GM13976 (cell line): ENCODE measurements at regions not wholly inside any gene's neighbourhood (a gene's known extent, or its start where the extent isn't known, plus 50 kb on each side); places are given as distances from the start of the nearest gene placed in this dataset.

Experiments
- DNase-seq: peaks from one replicate; pipeline ENCODE4 v3.0.0; 2012; ENCODE audit warnings: low spot score
- in situ Hi-C: fragments of 300-500 bp; cut with MboI; formaldehyde crosslinking; loops from one replicate; pipeline ENCODE4 v1.12.0; 2022; ENCODE audit warnings: low sequenced_read_pairs, mixed read lengths, inconsistent platforms; ENCODE audit not compliant: unreplicated experiment
- TF ChIP-seq, protein P1 (sequence below): IDR thresholded peaks from 2 replicates; pipeline ENCODE4 v1.5.1; 2012; ENCODE audit warnings: borderline replicate concordance, mild to moderate bottlenecking; ENCODE audit not compliant: insufficient read depth; ENCODE audit errors: extremely low read depth, missing control alignments, control extremely low read depth

DNA sequence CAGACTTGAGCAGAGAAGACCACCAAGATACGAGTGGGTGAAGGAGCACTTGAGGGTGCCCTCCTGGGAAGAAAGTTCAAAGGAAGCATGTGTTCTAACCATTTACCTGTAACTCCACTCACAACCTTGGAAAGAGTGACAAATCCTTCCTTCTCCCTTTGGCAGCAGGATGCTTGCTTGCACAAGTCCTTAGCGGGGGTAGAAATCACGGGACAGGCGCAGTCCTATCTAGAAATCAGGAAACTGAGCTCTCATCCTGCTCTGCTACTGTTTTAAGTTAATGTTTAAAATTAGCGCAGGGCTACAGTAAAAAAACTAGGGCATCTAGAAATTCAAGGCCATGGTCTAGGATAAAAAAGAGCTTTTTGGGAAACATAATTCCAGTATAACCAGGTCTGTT, 100.9 kb upstream of the PTPRM start:
- DNase-seq, result no peak
- in situ Hi-C loops, result no loop called here
- TF ChIP-seq, protein P1, sequence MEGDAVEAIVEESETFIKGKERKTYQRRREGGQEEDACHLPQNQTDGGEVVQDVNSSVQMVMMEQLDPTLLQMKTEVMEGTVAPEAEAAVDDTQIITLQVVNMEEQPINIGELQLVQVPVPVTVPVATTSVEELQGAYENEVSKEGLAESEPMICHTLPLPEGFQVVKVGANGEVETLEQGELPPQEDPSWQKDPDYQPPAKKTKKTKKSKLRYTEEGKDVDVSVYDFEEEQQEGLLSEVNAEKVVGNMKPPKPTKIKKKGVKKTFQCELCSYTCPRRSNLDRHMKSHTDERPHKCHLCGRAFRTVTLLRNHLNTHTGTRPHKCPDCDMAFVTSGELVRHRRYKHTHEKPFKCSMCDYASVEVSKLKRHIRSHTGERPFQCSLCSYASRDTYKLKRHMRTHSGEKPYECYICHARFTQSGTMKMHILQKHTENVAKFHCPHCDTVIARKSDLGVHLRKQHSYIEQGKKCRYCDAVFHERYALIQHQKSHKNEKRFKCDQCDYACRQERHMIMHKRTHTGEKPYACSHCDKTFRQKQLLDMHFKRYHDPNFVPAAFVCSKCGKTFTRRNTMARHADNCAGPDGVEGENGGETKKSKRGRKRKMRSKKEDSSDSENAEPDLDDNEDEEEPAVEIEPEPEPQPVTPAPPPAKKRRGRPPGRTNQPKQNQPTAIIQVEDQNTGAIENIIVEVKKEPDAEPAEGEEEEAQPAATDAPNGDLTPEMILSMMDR, result no peak

- in situ Hi-C loops, result no loop called here
- TF ChIP-seq, protein P1, result no peak
- DNase-seq, result no peak
Measured at GRCh38 chr18:7467708-7468466, 99.2 kb upstream of the PTPRM start.

DNA sequence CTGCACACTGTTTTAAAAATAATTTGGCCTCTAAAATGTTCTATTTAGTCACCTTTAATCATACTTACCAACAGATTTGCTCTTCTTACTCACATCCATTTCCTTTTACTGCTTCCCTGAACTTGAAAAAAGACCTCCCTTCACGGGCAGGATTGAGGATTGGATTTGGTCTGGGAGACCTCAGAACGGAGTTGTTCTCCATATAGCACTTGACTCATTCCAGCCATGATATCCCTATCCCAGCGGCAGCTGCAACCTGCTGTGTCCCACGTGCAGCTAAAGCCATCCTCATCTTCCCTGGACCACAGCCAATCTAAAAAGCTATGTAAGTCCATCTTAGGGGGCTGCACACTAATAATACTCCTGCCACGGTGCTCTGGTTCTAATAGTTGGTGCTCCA, 97.0 kb upstream of the PTPRM start:
- TF ChIP-seq, protein P1, result no peak
- DNase-seq, result no peak
- in situ Hi-C loops, result no loop called here

DNA sequence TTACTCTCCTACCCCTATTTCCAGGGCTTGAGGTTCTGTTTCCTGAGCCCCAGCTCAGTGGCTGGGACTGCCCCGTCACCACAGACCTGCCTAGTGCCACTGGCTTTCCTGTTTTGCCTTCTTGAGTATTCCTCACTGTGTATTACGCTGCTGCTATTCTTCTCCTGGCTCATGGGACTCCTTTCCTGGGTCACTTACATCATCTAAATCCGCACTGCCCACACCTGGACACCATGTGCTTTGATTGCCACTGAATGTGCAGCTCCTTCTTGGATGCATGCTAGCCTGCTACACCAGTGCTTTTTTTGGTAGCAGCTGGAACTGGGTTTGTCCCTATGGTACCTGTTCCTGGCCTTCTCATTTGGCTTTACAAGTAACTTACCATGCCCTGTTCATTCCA, 96.6 kb upstream of the PTPRM start:
- no peak for DNase-seq
- TF ChIP-seq, protein P1, result no peak
- in situ Hi-C loops, result no loop called here

DNA sequence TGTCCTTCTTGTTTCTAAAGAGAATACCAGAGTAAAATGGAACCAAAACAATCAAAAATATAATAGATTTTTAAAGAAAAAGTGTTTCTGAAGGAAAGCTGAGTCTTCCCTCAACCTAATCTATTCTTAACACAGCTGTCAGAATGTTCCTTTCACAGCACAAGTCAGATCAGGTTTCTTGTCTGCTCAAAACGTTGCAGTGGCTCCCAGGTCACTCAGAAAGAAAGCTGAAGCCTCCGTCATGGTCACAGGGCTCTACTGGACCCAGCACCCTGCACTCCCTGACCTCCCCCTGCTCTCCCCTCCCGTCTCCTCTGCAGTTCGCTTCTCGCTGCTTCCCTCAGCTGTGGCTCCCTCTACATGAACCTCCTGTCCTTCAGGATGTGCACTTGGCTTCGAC, 90.7 kb upstream of the PTPRM start:
- DNase-seq, result no peak
- in situ Hi-C loops, result no loop called here
- TF ChIP-seq, protein P1, result no peak

- TF ChIP-seq, protein P1, result no peak
- in situ Hi-C loops, result no loop called here
- no peak for DNase-seq
Measured at GRCh38 chr18:7479756-7480155, 87.4 kb upstream of the PTPRM start.

GRCh38 chr18:7480879-7481278, 86.2 kb upstream of the PTPRM start:
- no peak for DNase-seq
- TF ChIP-seq, protein P1, result no peak
- in situ Hi-C loops, result no loop called here
